HCT116 (cell line): ENCODE measurements at regions not wholly inside any gene's neighbourhood (a gene's known extent, or its start where the extent isn't known, plus 50 kb on each side); places are given as distances from the start of the nearest gene placed in this dataset.

Experiments used
- ATAC-seq: fragments of 200-7000 bp; cut with Tn5 transposase; 2 replicates; pipeline ENCODE4 v1.9.1; 2020; ENCODE audit warnings: mild to moderate bottlenecking, moderate library complexity
- BruUV-seq: library from RNA; stranded (reverse); fragments of 400-500 nt; replicated peaks from 2 replicates; lab custom pipeline; 2021; lab: Mats Ljungman, UMichigan
- CTCF ChIA-PET: fragments of 300-600 bp; sonication (Branson Sonifier 250); formaldehyde crosslinking; loops from one replicate; lab custom pipeline; 2021; ENCODE audit warnings: antibody characterized with exemption; lab: Charles Lee
- POLR2A ChIA-PET: fragments of 300-600, 350-600 bp; sonication (Branson Sonifier 250); formaldehyde crosslinking; loops from one replicate; lab custom pipeline; 2021; ENCODE audit warnings: antibody characterized with exemption; lab: Charles Lee
- RAD21 ChIA-PET, 2 experiments: fragments of 300-600 bp; sonication (Branson Sonifier 250); formaldehyde crosslinking; loops; one replicate each; lab custom pipeline; 2023; ENCODE audit warnings: low total read pairs in 2 of 2; ENCODE audit not compliant: uncharacterized antibody in 2 of 2, unreplicated experiment in 2 of 2, low non-redundant PET in 1 of 2; lab: Charles Lee
- DNase-seq: peaks from one replicate; pipeline ENCODE4 v3.0.0-alpha.2; 2010; ENCODE audit warnings: low read depth, low spot score
- H2AFZ ChIP-seq: fragments of 200-600 bp; shearing (Covaris generic), sonication (generic); 2 replicates; pipeline ENCODE4 v1.6.1; 2017; ENCODE audit warnings: low read depth, mixed run types, mixed read lengths, antibody characterized with exemption, low read length; ENCODE audit not compliant: poor library complexity, severe bottlenecking
- H3K27ac ChIP-seq: 2 replicates; pipeline ENCODE4 v1.5.1; 2012; ENCODE audit warnings: low read depth, low read length
- H3K27me3 ChIP-seq: fragments of 200-600 bp; sonication (generic); 2 replicates; pipeline ENCODE4 v1.6.1; 2016; ENCODE audit warnings: mixed run types, low read length, mixed read lengths; ENCODE audit not compliant: insufficient read depth
- H3K36me3 ChIP-seq, 2 experiments: fragments of 200-500 bp in 1 of 2; fragments of 200-600 bp in 1 of 2; sonication (Bioruptor generic) in 1 of 2; sonication (generic) in 1 of 2; 2 replicates each; pipeline versions ENCODE4 v1.5.1 to v1.6.1; 2014 to 2016; ENCODE audit warnings: low read length in 2 of 2, inconsistent platforms in 1 of 2, mixed read lengths in 1 of 2, mixed run types in 1 of 2; ENCODE audit not compliant: insufficient read depth in 2 of 2, control insufficient read depth in 1 of 2
- H3K4me1 ChIP-seq, 2 experiments: fragments of 200-600 bp in 1 of 2; sonication (generic) in 1 of 2; 2 replicates each; pipeline versions ENCODE4 v1.5.1 to v1.6.1; 2012 to 2017; ENCODE audit warnings: low read length in 2 of 2, inconsistent platforms in 1 of 2, mild to moderate bottlenecking in 1 of 2, mixed read lengths in 1 of 2, mixed run types in 1 of 2, moderate library complexity in 1 of 2; ENCODE audit not compliant: insufficient read depth in 2 of 2, control insufficient read depth in 1 of 2
- H3K4me2 ChIP-seq: fragments of 200-600 bp; sonication (generic); 2 replicates; pipeline ENCODE4 v1.6.1; 2017; ENCODE audit warnings: mixed run types, low read length, mixed read lengths
- H3K4me3 ChIP-seq, 2 experiments: fragments of 200-600 bp in 1 of 2; sonication (generic) in 1 of 2; replicated peaks in 1 of 2; 2 replicates each; pipeline ENCODE4 v1.5.1; 2011 to 2016; ENCODE audit warnings: low read length in 2 of 2, control low read depth in 1 of 2, low read depth in 1 of 2, mild to moderate bottlenecking in 1 of 2, mixed read lengths in 1 of 2, mixed run types in 1 of 2
- H3K79me2 ChIP-seq: fragments of 200-600 bp; sonication (generic); 2 replicates; pipeline ENCODE4 v1.6.1; 2017; ENCODE audit warnings: mild to moderate bottlenecking, mixed run types, low read length, moderate library complexity, mixed read lengths; ENCODE audit not compliant: insufficient read depth
- H3K9ac ChIP-seq: fragments of 200-600 bp; sonication (generic); 2 replicates; pipeline ENCODE4 v1.6.1; 2016; ENCODE audit warnings: low read length, mixed read lengths
- H3K9me2 ChIP-seq: fragments of 200-600 bp; sonication (generic), shearing (Covaris generic); 2 replicates; pipeline ENCODE4 v1.6.1; 2017; ENCODE audit warnings: mixed run types, mild to moderate bottlenecking, moderate library complexity; ENCODE audit not compliant: insufficient read depth
- H3K9me3 ChIP-seq, 2 experiments: fragments of 200-500 bp in 1 of 2; fragments of 200-600 bp in 1 of 2; sonication (Bioruptor generic) in 1 of 2; sonication (generic) in 1 of 2; 2 replicates each; pipeline ENCODE4 v1.6.1; 2014 to 2017; ENCODE audit warnings: low read length in 2 of 2, mixed read lengths in 2 of 2, inconsistent platforms in 1 of 2, low read depth in 1 of 2, mild to moderate bottlenecking in 1 of 2, mixed run types in 1 of 2, moderate library complexity in 1 of 2; ENCODE audit not compliant: control insufficient read depth in 1 of 2, insufficient read depth in 1 of 2
- H4K20me1 ChIP-seq: fragments of 200-600 bp; sonication (generic), shearing (Covaris generic); 2 replicates; pipeline ENCODE4 v1.6.1; 2017; ENCODE audit warnings: mixed run types, mild to moderate bottlenecking, moderate library complexity; ENCODE audit not compliant: insufficient read depth
- CBX3 ChIP-seq: IDR thresholded peaks from 2 replicates; pipeline ENCODE4 v1.6.1; 2012; ENCODE audit warnings: low read depth
- CEBPB ChIP-seq: IDR thresholded peaks from 2 replicates; pipeline ENCODE4 v1.6.1; 2012; ENCODE audit warnings: low read depth
- CTCF ChIP-seq, 3 experiments: fragments of 200-600 bp in 1 of 3; sonication (generic) in 1 of 3; IDR thresholded peaks in 2 of 3; conservative IDR thresholded peaks in 1 of 3; 2 replicates each; pipeline ENCODE4 v1.5.1; 2012 to 2017; ENCODE audit warnings: low read depth in 2 of 3, low read length in 2 of 3, antibody characterized with exemption in 1 of 3, borderline replicate concordance in 1 of 3, control low read depth in 1 of 3, mild to moderate bottlenecking in 1 of 3, mixed read lengths in 1 of 3, mixed run types in 1 of 3, moderate library complexity in 1 of 3; ENCODE audit not compliant: insufficient read depth in 1 of 3
- EGR1 ChIP-seq: IDR thresholded peaks from 2 replicates; pipeline ENCODE4 v1.6.1; 2012; ENCODE audit warnings: low read depth
- EZH2 ChIP-seq: fragments of 200-600 bp; sonication (generic); IDR thresholded peaks from 2 replicates; pipeline ENCODE4 v1.6.1; 2017; ENCODE audit warnings: antibody characterized with exemption, mixed run types
- EZH2phosphoT487 ChIP-seq: fragments of 200-600 bp; IDR thresholded peaks from 2 replicates; pipeline ENCODE4 v1.6.1; 2018; ENCODE audit warnings: antibody characterized with exemption, borderline replicate concordance
- JUND ChIP-seq: IDR thresholded peaks from 2 replicates; pipeline ENCODE4 v1.6.1; 2012
- MAX ChIP-seq: IDR thresholded peaks from 2 replicates; pipeline ENCODE4 v1.6.1; 2012
- POLR2A ChIP-seq: IDR thresholded peaks from 2 replicates; pipeline ENCODE4 v1.7.0; 2011; ENCODE audit warnings: borderline replicate concordance; ENCODE audit not compliant: insufficient read depth, insufficient read length; ENCODE audit errors: extremely low read depth
- RAD21 ChIP-seq: IDR thresholded peaks from 2 replicates; pipeline ENCODE4 v1.6.1; 2012; ENCODE audit warnings: low read depth, mild to moderate bottlenecking
- SIN3A ChIP-seq: IDR thresholded peaks from 2 replicates; pipeline ENCODE4 v1.6.1; 2012; ENCODE audit warnings: low read depth
- SP1 ChIP-seq: IDR thresholded peaks from 2 replicates; pipeline ENCODE4 v1.6.1; 2012; ENCODE audit warnings: low read depth
- SRF ChIP-seq: IDR thresholded peaks from 2 replicates; pipeline ENCODE4 v1.6.1; 2012; ENCODE audit warnings: low read depth
- TCF7L2 ChIP-seq: IDR thresholded peaks from 2 replicates; pipeline ENCODE4 v1.7.0; 2011; ENCODE audit warnings: borderline replicate concordance, inconsistent platforms; ENCODE audit not compliant: insufficient read depth, insufficient read length; ENCODE audit errors: extremely low read depth
- ZFX ChIP-seq: fragments of 450-650 bp; IDR thresholded peaks from 2 replicates; pipeline ENCODE4 v1.6.1; 2017
- ZNF274 ChIP-seq: fragments of 200-500 bp; sonication (Bioruptor generic); IDR thresholded peaks from 2 replicates; pipeline ENCODE4 v1.6.1; 2014; ENCODE audit warnings: mild to moderate bottlenecking, low read depth, low read length, inconsistent platforms
- intact Hi-C: fragments of 100-400 bp; cut with micrococcal nuclease; formaldehyde crosslinking; loops from 2 replicates; pipeline ENCODE4 v1.10.0; 2022
- TF ChIP-seq, protein P1 (sequence below): IDR thresholded peaks from 2 replicates; pipeline ENCODE4 v1.6.1; 2011; ENCODE audit warnings: mild to moderate bottlenecking, low read length, moderate library complexity; ENCODE audit not compliant: insufficient replicate concordance; ENCODE audit errors: extremely low read depth
- TF ChIP-seq, protein P2 (sequence below): IDR thresholded peaks from 2 replicates; pipeline ENCODE4 v1.6.1; 2012

DNA sequence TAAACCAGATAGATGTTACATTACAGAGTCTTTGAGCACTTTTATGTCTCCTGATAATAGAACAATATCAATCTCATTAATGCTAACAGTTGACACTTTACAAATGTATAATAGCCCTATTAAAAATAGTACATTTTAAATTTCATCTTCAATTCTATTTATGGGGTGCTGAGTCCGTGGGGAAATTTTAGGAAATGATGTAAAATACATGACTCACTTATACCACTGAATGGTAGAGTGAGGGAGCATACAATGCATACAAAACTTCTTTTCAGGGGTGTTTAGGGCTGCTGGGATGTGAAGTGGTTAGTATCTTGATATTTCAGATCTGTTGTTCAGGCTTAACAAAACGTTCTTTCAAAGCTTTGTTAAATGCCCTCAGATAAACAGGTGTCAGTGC, 696.2 kb downstream of the TRAM1L1 start:
- intact Hi-C loops, result no loop called here
- no TSS peak for BruUV-seq
- ATAC-seq (no peak), DNase-seq (no peak)
- H3K36me3 ChIP-seq, result no peaks in the 10 kb centered on the region
- no peak overlapping the region for H3K4me3 ChIP-seq
- H3K9me2 ChIP-seq, result no peaks in the 10 kb centered on the region
- H3K27ac ChIP-seq, result no peak overlapping the region
- no peak overlapping the region for H3K9ac ChIP-seq
- POLR2A ChIA-PET, result no interaction called here
- TF ChIP-seq, protein P1, sequence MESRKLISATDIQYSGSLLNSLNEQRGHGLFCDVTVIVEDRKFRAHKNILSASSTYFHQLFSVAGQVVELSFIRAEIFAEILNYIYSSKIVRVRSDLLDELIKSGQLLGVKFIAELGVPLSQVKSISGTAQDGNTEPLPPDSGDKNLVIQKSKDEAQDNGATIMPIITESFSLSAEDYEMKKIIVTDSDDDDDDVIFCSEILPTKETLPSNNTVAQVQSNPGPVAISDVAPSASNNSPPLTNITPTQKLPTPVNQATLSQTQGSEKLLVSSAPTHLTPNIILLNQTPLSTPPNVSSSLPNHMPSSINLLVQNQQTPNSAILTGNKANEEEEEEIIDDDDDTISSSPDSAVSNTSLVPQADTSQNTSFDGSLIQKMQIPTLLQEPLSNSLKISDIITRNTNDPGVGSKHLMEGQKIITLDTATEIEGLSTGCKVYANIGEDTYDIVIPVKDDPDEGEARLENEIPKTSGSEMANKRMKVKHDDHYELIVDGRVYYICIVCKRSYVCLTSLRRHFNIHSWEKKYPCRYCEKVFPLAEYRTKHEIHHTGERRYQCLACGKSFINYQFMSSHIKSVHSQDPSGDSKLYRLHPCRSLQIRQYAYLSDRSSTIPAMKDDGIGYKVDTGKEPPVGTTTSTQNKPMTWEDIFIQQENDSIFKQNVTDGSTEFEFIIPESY, result no peak
- TF ChIP-seq CEBPB (no peak), TCF7L2 (no peak), CBX3 (no peak), EGR1 (no peak), SP1 (no peak), ZFX (no peak), EZH2 (no peak), SRF (no peak), POLR2A (no peak), EZH2phosphoT487 (no peak), MAX (no peak), ZNF274 (no peak), JUND (no peak), RAD21 (no peak), SIN3A (no peak), CTCF (IDR thresholded peaks at IDR 0.05 in 2 of 3, conservative IDR thresholded peaks at IDR 0.05 in 1 of 3; ENCODE audit: borderline replicate concordance in 1 of 3, insufficient read depth in 1 of 3, low read depth in 2 of 3, low read length in 2 of 3) (no peak)
- TF ChIP-seq, protein P2, sequence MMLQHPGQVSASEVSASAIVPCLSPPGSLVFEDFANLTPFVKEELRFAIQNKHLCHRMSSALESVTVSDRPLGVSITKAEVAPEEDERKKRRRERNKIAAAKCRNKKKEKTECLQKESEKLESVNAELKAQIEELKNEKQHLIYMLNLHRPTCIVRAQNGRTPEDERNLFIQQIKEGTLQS, result no peak
- CTCF ChIA-PET, result no interaction called here
- no peaks in the 10 kb centered on the region for H3K4me1 ChIP-seq
- no peaks in the 10 kb centered on the region for H3K27me3 ChIP-seq
- no peaks in the 10 kb centered on the region for H3K9me3 ChIP-seq
- no peaks in the 10 kb centered on the region for H3K79me2 ChIP-seq
- no peak overlapping the region for H2AFZ ChIP-seq
- no peak overlapping the region for H3K4me2 ChIP-seq
- no peaks in the 10 kb centered on the region for H4K20me1 ChIP-seq
- RAD21 ChIA-PET, result no interaction called here
